IPS-18c (cell line): ENCODE measurements at regions not wholly inside any gene's neighbourhood (a gene's known extent, or its start where the extent isn't known, plus 50 kb on each side); places are given as distances from the start of the nearest gene placed in this dataset.
"Not testable (repeated sequence)": the region's sequence is repeated elsewhere in the genome, so short reads cannot be mapped to it uniquely, and the experiment has no call there.

Experiments
- H3K4me3 ChIP-seq: 2 replicates; pipeline ENCODE4 v1.7.0; 2013; ENCODE audit warnings: low read depth, mild to moderate bottlenecking, low read length, moderate library complexity; ENCODE audit not compliant: insufficient read depth
- H3K9me3 ChIP-seq: one replicate; pipeline ENCODE4 v1.6.1; 2013; ENCODE audit warnings: mild to moderate bottlenecking, low read length, moderate library complexity; ENCODE audit not compliant: control insufficient read depth, insufficient read depth

- no peaks in the 10 kb centered on the region for H3K9me3 ChIP-seq
- H3K4me3 ChIP-seq = no peak overlapping the region
Observed at GRCh38 chr13:111658145-111659100, 338.0 kb downstream of the TEX29 start.

DNA sequence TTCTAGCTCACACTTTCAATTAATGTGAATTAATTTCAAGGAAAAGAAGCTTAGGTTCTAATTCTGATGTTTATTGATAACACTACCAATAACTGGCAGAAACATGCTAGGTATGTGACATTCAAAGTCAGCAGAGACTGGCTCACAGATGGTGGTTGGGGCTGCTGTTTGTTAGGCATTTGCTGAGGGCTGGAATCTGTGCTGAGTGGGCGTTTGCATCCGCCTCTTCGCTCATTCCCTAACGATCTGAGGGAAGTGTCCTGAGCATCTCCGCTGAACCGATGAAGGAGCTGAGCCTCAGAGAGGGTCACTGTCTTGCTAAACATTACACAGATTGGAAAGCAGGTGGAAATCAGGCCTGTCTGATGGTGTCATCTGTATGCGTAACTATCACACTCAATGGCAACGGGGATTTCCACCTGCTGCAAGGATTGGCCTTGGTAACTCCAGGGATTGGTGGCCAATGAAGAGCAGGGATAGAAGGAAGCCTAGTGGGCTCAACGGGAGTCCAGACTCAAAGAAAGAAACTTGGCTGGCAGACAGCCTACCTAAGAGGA, 338.9 kb downstream of the TEX29 start:
- no peaks in the 10 kb centered on the region for H3K9me3 ChIP-seq
- no peak overlapping the region; the same call in 1 of the 2 replicates for H3K4me3 ChIP-seq

- no peaks in the 10 kb centered on the region for H3K9me3 ChIP-seq
- no peak overlapping the region for H3K4me3 ChIP-seq
Observed at GRCh38 chr13:111659842-111660241, 339.4 kb downstream of the TEX29 start.

GRCh38 chr13:111661052-111661451, 340.6 kb downstream of the TEX29 start:
- no peak overlapping the region for H3K4me3 ChIP-seq
- no peaks in the 10 kb centered on the region for H3K9me3 ChIP-seq

DNA sequence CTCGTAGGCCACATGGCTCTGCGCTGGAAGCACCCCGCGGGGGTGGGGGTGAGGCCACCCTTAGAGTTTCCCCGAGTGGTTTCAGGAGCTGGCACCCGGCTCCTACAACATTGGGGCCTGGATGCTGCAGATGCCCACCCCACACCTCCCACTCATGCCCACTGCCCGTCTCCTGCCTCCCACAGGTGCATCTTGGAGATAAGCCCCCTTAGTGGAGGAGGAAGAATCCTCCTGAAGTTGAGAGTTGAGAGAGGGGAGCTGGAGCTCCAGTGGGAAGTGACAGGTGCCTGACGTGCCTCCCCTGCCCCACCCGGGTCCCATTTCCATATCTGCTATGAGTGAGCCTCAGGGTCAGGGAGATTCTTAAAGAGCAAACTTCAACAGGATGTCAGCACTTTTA, 341.3 kb downstream of the TEX29 start:
- Histone ChIP-seq H3K4me3 (no peak overlapping the region), H3K9me3 (no peaks in the 10 kb centered on the region)

GRCh38 chr13:111662451-111662850, 342.0 kb downstream of the TEX29 start:
- Histone ChIP-seq H3K9me3 (no peaks in the 10 kb centered on the region), H3K4me3 (no peak overlapping the region)

- Histone ChIP-seq H3K9me3 (no peaks in the 10 kb centered on the region), H3K4me3 (no peak overlapping the region)
Observed at GRCh38 chr13:111662895-111663294, 342.5 kb downstream of the TEX29 start.

- Histone ChIP-seq H3K9me3 (no peaks in the 10 kb centered on the region), H3K4me3 (no peak overlapping the region)
Observed at GRCh38 chr13:111663505-111663904, 343.1 kb downstream of the TEX29 start.

- Histone ChIP-seq H3K4me3 (no peak overlapping the region), H3K9me3 (no peaks in the 10 kb centered on the region)
Observed at GRCh38 chr13:111663953-111664421, 343.5 kb downstream of the TEX29 start.

DNA sequence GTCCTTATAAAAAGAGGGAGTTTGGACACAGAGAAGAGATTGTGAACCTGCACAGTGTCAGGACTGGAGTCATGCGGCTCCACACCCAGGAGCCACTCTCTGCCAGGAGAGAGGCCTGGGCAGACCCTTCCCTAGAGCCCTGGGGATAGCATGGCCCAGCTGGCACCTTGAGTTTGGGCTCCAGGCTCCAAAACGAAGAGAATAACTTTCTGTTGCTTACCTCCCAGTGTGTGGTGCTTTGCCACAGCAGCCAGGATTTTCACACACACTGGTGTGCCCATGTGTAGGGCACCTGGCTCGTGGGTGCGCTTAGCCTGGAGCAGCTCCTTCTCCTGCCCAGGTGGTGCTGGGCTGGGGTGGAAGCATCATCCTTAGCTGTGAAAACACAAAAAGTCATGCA, 344.3 kb downstream of the TEX29 start:
- H3K4me3 ChIP-seq = no peak overlapping the region
- no peaks in the 10 kb centered on the region for H3K9me3 ChIP-seq

GRCh38 chr13:111665691-111666095, 345.3 kb downstream of the TEX29 start:
- Histone ChIP-seq H3K9me3 (no peaks in the 10 kb centered on the region), H3K4me3 (no peak overlapping the region)

- H3K4me3 ChIP-seq = no peak overlapping the region
- no peaks in the 10 kb centered on the region for H3K9me3 ChIP-seq
Observed at GRCh38 chr13:111666164-111666776, 345.8 kb downstream of the TEX29 start.

DNA sequence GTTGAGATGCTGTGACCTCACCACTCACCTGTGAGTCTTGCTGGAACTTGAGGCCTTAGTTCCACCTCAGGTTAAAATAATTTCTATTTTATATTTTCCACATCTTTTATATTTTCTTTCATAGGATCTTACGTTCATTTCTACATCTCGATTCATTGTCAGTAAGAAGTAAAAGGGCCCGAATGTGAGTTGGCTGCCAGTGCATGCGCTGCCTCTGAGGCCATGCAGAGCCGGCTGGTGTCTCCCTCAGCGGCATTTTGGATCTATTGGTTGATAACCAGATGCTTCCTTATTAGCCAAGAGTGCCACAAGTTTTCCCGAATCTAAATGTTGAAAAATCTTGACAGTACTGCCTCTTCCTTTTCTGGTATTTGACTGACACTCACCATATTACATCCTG, 347.3 kb downstream of the TEX29 start:
- Histone ChIP-seq H3K4me3 (no peak overlapping the region), H3K9me3 (no peaks in the 10 kb centered on the region)

DNA sequence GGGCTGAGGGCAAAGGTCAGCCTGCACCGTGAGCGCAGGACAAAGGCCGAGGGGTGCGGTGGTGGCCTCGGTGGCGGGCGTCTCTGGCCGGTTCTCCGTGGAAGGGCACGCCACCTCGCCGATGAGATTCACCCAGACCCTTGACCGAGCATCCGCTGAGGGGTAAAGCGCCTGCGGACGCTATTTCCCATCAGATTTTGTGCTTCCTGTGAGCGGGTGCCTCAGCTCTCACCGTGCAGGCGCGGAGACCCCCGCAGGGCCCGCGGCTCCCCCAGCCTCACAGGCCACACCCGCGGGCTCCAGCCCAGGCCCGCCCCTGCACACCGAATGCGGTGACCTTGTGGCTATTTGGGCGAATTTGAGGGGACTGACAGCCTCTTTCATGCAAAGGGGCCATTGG, 348.0 kb downstream of the TEX29 start:
- Histone ChIP-seq H3K4me3 (no peak overlapping the region), H3K9me3 (no peaks in the 10 kb centered on the region)

- H3K4me3 ChIP-seq, H3K9me3 ChIP-seq: not testable (repeated sequence)
Observed at GRCh38 chr13:111672198-111672597, 351.8 kb downstream of the TEX29 start.

- H3K4me3 ChIP-seq, H3K9me3 ChIP-seq: not testable (repeated sequence)
Observed at GRCh38 chr13:111678120-111678882, 357.9 kb downstream of the TEX29 start.

- H3K4me3 ChIP-seq, H3K9me3 ChIP-seq: not testable (repeated sequence)
Observed at GRCh38 chr13:111679645-111680044, 359.2 kb downstream of the TEX29 start.
